ENCODE measurements at regions not wholly inside any gene's neighbourhood (a gene's known extent, or its start where the extent isn't known, plus 50 kb on each side); places are given as distances from the start of the nearest gene placed in this dataset.

- no peak for DNase-seq
These were observed 151.0 kb downstream of the PCSK1 start for GRCh38 chr5:96282020-96282419.

DNA sequence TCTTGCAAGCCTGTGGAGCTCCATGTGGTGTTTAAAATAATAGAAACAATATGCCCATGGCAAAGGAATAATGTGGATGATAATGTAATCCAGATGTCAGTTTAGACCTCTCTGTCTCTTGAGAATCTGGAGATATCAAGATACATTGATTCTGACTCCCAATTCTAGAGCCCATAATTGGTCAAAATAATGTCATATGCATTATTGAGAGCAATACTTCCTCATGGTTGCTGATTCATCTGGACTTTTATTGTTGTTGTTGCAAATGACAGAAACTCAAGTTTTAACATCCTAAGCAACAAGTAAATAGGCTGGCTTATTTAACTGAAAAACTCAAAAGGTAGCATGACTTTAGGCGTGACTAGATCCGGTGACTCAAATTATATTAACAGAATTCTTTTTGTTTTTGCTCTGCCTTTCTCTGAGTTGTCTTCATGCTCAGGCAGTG, 152.1 kb downstream of the PCSK1 start:
- DNase-seq, result no peak

DNA sequence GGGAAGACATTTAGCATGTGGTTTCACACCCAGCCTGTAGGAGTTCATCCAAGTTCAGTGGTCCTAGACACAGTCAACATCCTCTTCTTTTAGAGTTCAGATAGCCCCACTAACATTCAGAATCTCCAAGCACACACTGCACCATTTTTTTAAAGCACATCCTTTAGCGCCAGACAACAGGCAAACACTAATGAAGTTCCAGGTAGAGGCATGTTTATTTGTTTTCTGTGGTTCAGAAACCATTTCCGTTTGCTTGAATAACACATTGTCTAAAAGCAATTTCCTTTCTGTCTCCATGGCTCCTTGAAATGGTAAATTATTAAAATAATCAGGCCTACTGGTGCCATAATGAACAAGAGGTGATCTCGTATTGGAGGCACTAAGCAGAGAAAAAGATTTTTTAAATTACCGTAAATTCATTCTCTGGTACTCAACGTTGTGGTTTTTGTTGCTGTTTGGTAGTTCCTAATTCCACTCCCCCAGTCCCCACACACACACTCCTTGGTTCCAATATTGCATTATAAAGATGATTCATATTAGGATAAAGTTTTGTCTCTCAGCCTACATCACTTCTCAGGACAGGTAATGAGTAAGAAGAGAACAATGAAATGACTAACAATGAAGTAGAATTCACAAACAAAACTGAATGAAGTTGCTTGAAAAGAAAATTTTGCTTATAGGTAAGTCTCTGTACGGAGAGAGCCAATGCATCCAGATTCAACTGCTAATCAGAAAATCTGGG, 153.1 kb downstream of the PCSK1 start:
- DNase-seq, result no peak

DNA sequence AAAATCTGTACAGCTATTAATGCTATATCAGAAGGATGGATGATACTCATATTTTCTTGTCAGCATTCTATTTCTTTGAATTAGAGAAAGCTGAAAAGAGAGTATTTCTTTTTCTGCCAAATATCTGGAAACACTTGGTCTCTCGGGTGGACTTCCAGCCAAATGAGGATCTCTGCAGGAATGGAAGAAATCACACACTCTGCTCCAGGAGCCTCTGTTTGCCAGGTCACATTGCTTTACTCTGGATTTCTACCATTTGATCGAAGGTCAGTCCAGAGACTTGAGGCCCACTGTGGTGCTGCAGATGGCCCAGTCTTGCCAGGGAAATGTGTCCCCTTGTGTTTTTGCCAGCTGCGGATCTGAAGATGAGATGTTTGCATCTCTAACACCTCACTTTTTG, 154.1 kb downstream of the PCSK1 start:
- no peak for DNase-seq

GRCh38 chr5:96275051-96275450, 158.0 kb downstream of the PCSK1 start:
- DNase-seq, result no peak

GRCh38 chr5:96265487-96265886, 167.6 kb downstream of the PCSK1 start:
- no peak for DNase-seq

GRCh38 chr5:96264047-96264446, 169.0 kb downstream of the PCSK1 start:
- DNase-seq, result no peak

- DNase-seq, result no peak
These were observed 170.9 kb downstream of the PCSK1 start for GRCh38 chr5:96262105-96262504.

DNA sequence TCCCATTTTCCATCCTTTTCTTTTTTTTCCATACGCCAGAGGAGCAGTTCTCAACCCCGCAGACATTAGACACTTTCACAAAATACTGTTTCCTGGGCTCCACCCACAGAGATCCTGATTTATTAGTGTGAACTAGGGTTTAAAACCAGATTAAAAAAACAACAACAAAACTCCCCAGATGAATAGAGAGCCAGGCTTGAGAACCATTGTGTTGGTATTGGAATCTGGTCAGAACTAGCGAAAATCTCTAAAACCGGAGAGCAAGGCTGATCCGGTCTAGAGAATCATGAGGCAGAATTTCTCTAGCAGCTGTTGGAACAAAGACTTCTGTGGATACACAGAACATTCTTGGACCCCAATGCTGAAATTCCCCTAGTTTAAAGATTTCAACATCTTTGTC, 173.0 kb downstream of the PCSK1 start:
- DNase-seq, result no peak

GRCh38 chr5:96259151-96259772, 173.8 kb downstream of the PCSK1 start:
- DNase-seq, result no peak

GRCh38 chr5:96258692-96259091, 174.4 kb downstream of the PCSK1 start:
- no peak for DNase-seq

DNA sequence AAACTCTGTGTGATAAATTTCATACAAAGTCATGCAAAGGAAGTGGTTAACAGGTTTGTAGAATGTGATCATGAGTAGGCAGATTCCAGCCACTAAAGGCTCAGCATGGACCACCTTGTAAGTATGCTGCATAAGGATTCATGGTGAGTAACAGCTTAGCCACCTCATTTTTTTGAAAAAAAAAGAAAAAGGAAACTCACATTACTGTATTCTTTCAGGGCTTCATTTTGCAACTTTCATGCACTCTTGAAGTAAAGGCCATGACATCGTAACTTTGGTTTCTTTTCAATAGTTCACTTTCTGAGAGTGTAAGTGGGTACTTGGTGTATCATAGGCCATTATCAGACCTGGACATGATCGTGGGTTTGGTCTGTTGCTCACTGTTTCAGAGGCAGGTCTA, 175.1 kb downstream of the PCSK1 start:
- no peak for DNase-seq

DNA sequence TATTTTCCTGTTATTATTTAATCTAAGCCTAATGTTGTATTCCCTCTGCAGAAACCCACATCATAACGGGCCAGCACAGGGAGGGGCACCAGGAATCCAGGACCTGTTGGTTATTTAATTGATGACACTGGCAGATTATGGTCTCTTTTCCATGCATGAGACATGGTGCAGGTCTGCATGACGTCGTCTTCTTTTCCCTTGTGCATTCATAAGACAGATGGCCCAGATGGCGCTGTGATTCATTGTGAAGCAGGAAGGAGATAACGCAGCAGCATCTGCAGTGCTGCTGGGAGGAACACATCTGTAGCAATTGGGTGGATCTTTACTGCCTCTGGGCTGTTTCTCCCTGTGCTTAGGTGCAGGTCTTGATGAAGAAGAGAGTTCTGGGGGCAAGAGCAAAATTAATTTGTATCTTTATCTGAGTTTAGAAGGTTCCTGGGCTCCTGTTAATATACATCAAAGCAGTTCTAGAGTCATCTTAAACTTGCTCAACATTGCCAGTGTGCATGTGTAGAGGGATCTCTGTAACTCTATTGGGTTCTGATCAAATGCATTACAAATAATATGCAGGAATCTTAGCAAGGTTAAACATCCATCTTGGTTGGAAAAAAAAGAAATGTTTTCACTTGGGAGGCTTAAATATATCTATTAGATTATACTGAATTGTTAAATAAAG, 176.1 kb downstream of the PCSK1 start:
- no peak for DNase-seq

- no peak for DNase-seq
These were observed 177.9 kb downstream of the PCSK1 start for GRCh38 chr5:96254980-96255691.

- DNase-seq, result no peak
These were observed 179.9 kb downstream of the PCSK1 start for GRCh38 chr5:96253140-96253539.

GRCh38 chr5:96252596-96252995, 180.5 kb downstream of the PCSK1 start:
- no peak for DNase-seq

- DNase-seq, result no peak
These were observed 182.3 kb downstream of the PCSK1 start for GRCh38 chr5:96250782-96251181.

- DNase-seq, result no peak
These were observed 184.9 kb downstream of the PCSK1 start for GRCh38 chr5:96248131-96248530.

- DNase-seq, result no peak
These were observed 185.3 kb downstream of the PCSK1 start for GRCh38 chr5:96247708-96248107.

- DNase-seq, result no peak
These were observed 185.8 kb downstream of the PCSK1 start for GRCh38 chr5:96247097-96247701.

DNA sequence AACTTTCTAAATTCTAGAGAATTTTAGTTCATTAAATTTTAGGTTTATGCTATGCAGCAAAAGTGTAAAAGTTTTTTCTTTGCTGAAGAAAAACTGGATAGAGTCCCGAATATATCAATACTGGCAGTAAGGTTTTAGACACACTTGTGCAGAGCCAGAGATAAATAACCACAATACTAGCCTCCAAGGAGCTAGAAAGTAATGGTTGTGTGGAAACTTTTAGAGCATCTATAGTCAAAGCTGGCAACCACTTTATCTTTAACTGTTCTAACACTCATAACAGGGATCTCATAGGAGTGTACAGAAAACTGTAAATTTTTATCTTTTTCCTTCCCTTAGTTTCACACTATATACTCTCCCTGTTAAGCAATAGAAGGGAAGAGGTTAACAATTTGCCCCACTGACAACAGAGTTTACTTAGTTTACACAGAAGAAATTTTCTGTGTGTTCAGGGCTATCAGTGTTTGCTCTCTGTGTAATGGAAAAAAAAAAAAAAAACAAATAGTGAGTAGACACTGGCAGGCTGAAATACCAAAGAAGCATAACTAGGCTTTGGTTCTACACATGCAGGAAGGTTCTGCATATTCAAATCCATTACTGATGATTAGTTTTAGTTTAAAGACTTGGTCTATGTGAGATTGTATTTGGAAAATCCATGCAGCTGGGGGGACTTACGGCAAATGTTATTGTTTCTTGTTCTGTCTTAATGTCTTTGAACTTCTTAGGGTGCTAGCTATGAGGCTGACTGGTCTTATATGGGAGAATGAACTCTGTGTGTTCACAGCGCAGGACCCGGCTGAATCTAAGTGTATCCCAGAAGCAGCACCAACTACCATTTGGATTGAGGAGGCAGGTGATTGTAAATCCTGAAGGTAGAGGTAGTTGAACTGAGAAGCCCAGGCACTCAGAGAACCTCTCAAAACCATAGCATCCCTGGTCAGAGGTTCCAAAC, 187.6 kb downstream of the PCSK1 start:
- no peak for DNase-seq

DNA sequence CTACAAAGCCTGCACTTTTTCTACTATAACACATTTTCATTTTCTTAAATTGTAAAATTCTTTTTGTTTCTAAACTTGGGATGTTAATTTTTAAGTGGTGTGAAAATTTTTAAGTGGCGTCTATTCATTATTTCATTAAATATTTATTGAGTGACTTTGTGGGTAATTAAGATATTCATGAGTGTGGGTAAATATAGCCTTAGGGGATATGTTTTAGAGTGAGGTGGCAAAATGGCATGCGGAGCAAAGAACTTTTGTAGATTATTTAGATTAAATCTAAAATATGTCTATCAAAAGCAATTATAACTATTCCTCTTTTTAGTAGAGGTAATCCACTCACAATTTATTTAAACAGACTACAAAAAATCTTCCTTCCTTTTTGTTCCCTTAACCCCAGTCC, 188.4 kb downstream of the PCSK1 start:
- DNase-seq, result no peak
